ENCODE measurements at regions not wholly inside any gene's neighbourhood (a gene's known extent, or its start where the extent isn't known, plus 50 kb on each side); places are given as distances from the start of the nearest gene placed in this dataset.
"Not testable (repeated sequence)": the region's sequence is repeated elsewhere in the genome, so short reads cannot be mapped to it uniquely, and the experiment has no call there.

- peaks cover 3% of the 10 kb centered on the region for H3K27me3 Mint-ChIP-seq
- no peak overlapping the region for H3K4me3 Mint-ChIP-seq
- DNase-seq (ENCODE audit: low spot score in 2 of 2) (no peak), ATAC-seq (ENCODE audit: low read depth) (no peak)
- H3K4me1 Mint-ChIP-seq, result no peaks in the 10 kb centered on the region
- no peaks in the 10 kb centered on the region for H3K36me3 Mint-ChIP-seq
- H3K9me3 Mint-ChIP-seq, result peaks cover 2% of the 10 kb centered on the region
- no peak overlapping the region for H3K27ac Mint-ChIP-seq
Measured at GRCh38 chr14:38004610-38004879, 203.2 kb upstream of the SSTR1 start.

- H3K4me3 Mint-ChIP-seq; H3K27ac Mint-ChIP-seq; H3K27me3 Mint-ChIP-seq; H3K4me1 Mint-ChIP-seq; H3K36me3 Mint-ChIP-seq; ATAC-seq (ENCODE audit: low read depth); DNase-seq (ENCODE audit: low spot score in 2 of 2): not testable (repeated sequence)
- H3K9me3 Mint-ChIP-seq, result peaks cover 18% of the 10 kb centered on the region
Measured at GRCh38 chr14:38011156-38011555, 196.5 kb upstream of the SSTR1 start.

GRCh38 chr14:38012056-38012455 is 195.6 kb upstream of the SSTR1 start:
- H3K4me1 Mint-ChIP-seq, result no peaks in the 10 kb centered on the region
- ATAC-seq (ENCODE audit: low read depth), result no peak

GRCh38 chr14:38016497-38016896 is 191.2 kb upstream of the SSTR1 start:
- Mint-ChIP-seq H3K4me3 (no peak overlapping the region), H3K4me1 (no peaks in the 10 kb centered on the region), H3K27me3 (no peaks in the 10 kb centered on the region), H3K9me3 (peaks cover 9% of the 10 kb centered on the region), H3K27ac (no peak overlapping the region), H3K36me3 (peaks cover 2% of the 10 kb centered on the region)
- no peak for DNase-seq (ENCODE audit: low spot score in 2 of 2)
- no peak for ATAC-seq (ENCODE audit: low read depth)

More at GRCh38 chr14:38012056-38012455, 195.6 kb upstream of the SSTR1 start:
- Mint-ChIP-seq H3K27me3 (no peaks in the 10 kb centered on the region), H3K36me3 (peaks cover 2% of the 10 kb centered on the region), H3K27ac (no peak overlapping the region), H3K9me3 (peaks cover 18% of the 10 kb centered on the region), H3K4me3 (no peak overlapping the region)
- DNase-seq (ENCODE audit: low spot score in 2 of 2), result no peak

GRCh38 chr14:38021861-38022260 is 185.8 kb upstream of the SSTR1 start:
- DNase-seq (ENCODE audit: low spot score in 2 of 2), result no peak
- Mint-ChIP-seq H3K27ac (no peak overlapping the region), H3K36me3 (no peaks in the 10 kb centered on the region), H3K9me3 (peaks cover 7% of the 10 kb centered on the region), H3K4me1 (no peaks in the 10 kb centered on the region), H3K4me3 (no peak overlapping the region), H3K27me3 (no peaks in the 10 kb centered on the region)
- no peak for ATAC-seq (ENCODE audit: low read depth)

- Mint-ChIP-seq H3K9me3 (peaks cover 12% of the 10 kb centered on the region), H3K27ac (no peak overlapping the region), H3K4me3 (no peak overlapping the region), H3K36me3 (no peaks in the 10 kb centered on the region), H3K27me3 (no peaks in the 10 kb centered on the region), H3K4me1 (no peaks in the 10 kb centered on the region)
- DNase-seq (ENCODE audit: low spot score in 2 of 2) (no peak), ATAC-seq (ENCODE audit: low read depth) (no peak)
Measured at GRCh38 chr14:38022775-38023174, 184.9 kb upstream of the SSTR1 start.

GRCh38 chr14:38038171-38038570 is 169.5 kb upstream of the SSTR1 start:
- Mint-ChIP-seq H3K4me1 (no peaks in the 10 kb centered on the region), H3K27ac (no peak overlapping the region), H3K36me3 (no peaks in the 10 kb centered on the region), H3K27me3 (no peaks in the 10 kb centered on the region), H3K4me3 (no peak overlapping the region), H3K9me3 (peaks cover 2% of the 10 kb centered on the region)
- ATAC-seq (ENCODE audit: low read depth), result no peak
- no peak for DNase-seq (ENCODE audit: low spot score in 2 of 2)

GRCh38 chr14:38038986-38039385 is 168.7 kb upstream of the SSTR1 start:
- no peak overlapping the region for H3K4me3 Mint-ChIP-seq
- DNase-seq (ENCODE audit: low spot score in 2 of 2), result no peak
- no peaks in the 10 kb centered on the region for H3K4me1 Mint-ChIP-seq
- peaks cover 2% of the 10 kb centered on the region for H3K9me3 Mint-ChIP-seq
- no peak overlapping the region for H3K27ac Mint-ChIP-seq
- no peaks in the 10 kb centered on the region for H3K27me3 Mint-ChIP-seq
- no peaks in the 10 kb centered on the region for H3K36me3 Mint-ChIP-seq
- ATAC-seq (ENCODE audit: low read depth), result no peak

- no peak overlapping the region for H3K27ac Mint-ChIP-seq
- ATAC-seq (ENCODE audit: low read depth), result no peak
Measured at GRCh38 chr14:38039496-38039895, 168.2 kb upstream of the SSTR1 start.

GRCh38 chr14:38040411-38040810 is 167.3 kb upstream of the SSTR1 start:
- no peak overlapping the region for H3K4me3 Mint-ChIP-seq
- DNase-seq (ENCODE audit: low spot score in 2 of 2), result no peak
- H3K9me3 Mint-ChIP-seq, result peaks cover 2% of the 10 kb centered on the region
- no peak overlapping the region for H3K27ac Mint-ChIP-seq
- no peaks in the 10 kb centered on the region for H3K27me3 Mint-ChIP-seq
- H3K36me3 Mint-ChIP-seq, result no peaks in the 10 kb centered on the region
- H3K4me1 Mint-ChIP-seq, result no peaks in the 10 kb centered on the region
- ATAC-seq (ENCODE audit: low read depth), result no peak

More at GRCh38 chr14:38039496-38039895, 168.2 kb upstream of the SSTR1 start:
- no peak for DNase-seq (ENCODE audit: low spot score in 2 of 2)
- Mint-ChIP-seq H3K4me3 (no peak overlapping the region), H3K9me3 (peaks cover 2% of the 10 kb centered on the region), H3K27me3 (no peaks in the 10 kb centered on the region), H3K36me3 (no peaks in the 10 kb centered on the region), H3K4me1 (no peaks in the 10 kb centered on the region)

- H3K9me3 Mint-ChIP-seq, result no peaks in the 10 kb centered on the region
- no peaks in the 10 kb centered on the region for H3K36me3 Mint-ChIP-seq
- H3K4me1 Mint-ChIP-seq, result no peaks in the 10 kb centered on the region
- ATAC-seq (ENCODE audit: low read depth) (no peak), DNase-seq (ENCODE audit: low spot score in 2 of 2) (no peak)
- H3K4me3 Mint-ChIP-seq, result no peak overlapping the region
- H3K27ac Mint-ChIP-seq, result no peak overlapping the region
- H3K27me3 Mint-ChIP-seq, result no peaks in the 10 kb centered on the region
Measured at GRCh38 chr14:38042322-38042721, 165.4 kb upstream of the SSTR1 start.

- no peaks in the 10 kb centered on the region for H3K36me3 Mint-ChIP-seq
- DNase-seq (ENCODE audit: low spot score in 2 of 2), result no peak
- no peaks in the 10 kb centered on the region for H3K27me3 Mint-ChIP-seq
- H3K4me3 Mint-ChIP-seq, result no peak overlapping the region
- H3K27ac Mint-ChIP-seq, result no peak overlapping the region
- peaks cover 7% of the 10 kb centered on the region for H3K9me3 Mint-ChIP-seq
- no peaks in the 10 kb centered on the region for H3K4me1 Mint-ChIP-seq
- ATAC-seq (ENCODE audit: low read depth), result no peak
Measured at GRCh38 chr14:38044710-38045109, 163.0 kb upstream of the SSTR1 start.

- Mint-ChIP-seq H3K36me3 (no peaks in the 10 kb centered on the region), H3K4me1 (no peaks in the 10 kb centered on the region), H3K27ac (no peak overlapping the region), H3K27me3 (no peaks in the 10 kb centered on the region), H3K9me3 (peaks cover 7% of the 10 kb centered on the region), H3K4me3 (no peak overlapping the region)
- DNase-seq (ENCODE audit: low spot score in 2 of 2) (no peak), ATAC-seq (ENCODE audit: low read depth) (no peak)
Measured at GRCh38 chr14:38045461-38045860, 162.2 kb upstream of the SSTR1 start.

- H3K4me3 Mint-ChIP-seq, result no peak overlapping the region
- H3K27me3 Mint-ChIP-seq, result no peaks in the 10 kb centered on the region
- no peak overlapping the region for H3K27ac Mint-ChIP-seq
- H3K4me1 Mint-ChIP-seq, result no peaks in the 10 kb centered on the region
- no peak for ATAC-seq (ENCODE audit: low read depth)
- no peak for DNase-seq (ENCODE audit: low spot score in 2 of 2)
- H3K9me3 Mint-ChIP-seq, result peaks cover 7% of the 10 kb centered on the region
- H3K36me3 Mint-ChIP-seq, result no peaks in the 10 kb centered on the region
Measured at GRCh38 chr14:38046160-38046559, 161.5 kb upstream of the SSTR1 start.

GRCh38 chr14:38047195-38047902 is 160.4 kb upstream of the SSTR1 start:
- H3K27ac Mint-ChIP-seq, result no peak overlapping the region
- H3K4me3 Mint-ChIP-seq, result no peak overlapping the region
- no peaks in the 10 kb centered on the region for H3K27me3 Mint-ChIP-seq
- ATAC-seq (ENCODE audit: low read depth) (no peak), DNase-seq (ENCODE audit: low spot score in 2 of 2) (no peak)
- H3K9me3 Mint-ChIP-seq, result peaks cover 9% of the 10 kb centered on the region
- H3K4me1 Mint-ChIP-seq, result no peaks in the 10 kb centered on the region
- no peaks in the 10 kb centered on the region for H3K36me3 Mint-ChIP-seq
